ENCODE measurements at regions not wholly inside any gene's neighbourhood (a gene's known extent, or its start where the extent isn't known, plus 50 kb on each side); places are given as distances from the start of the nearest gene placed in this dataset.
"Not testable (repeated sequence)": the region's sequence is repeated elsewhere in the genome, so short reads cannot be mapped to it uniquely, and the experiment has no call there.

GRCh38 chr2:16227811-16228462 is 287.6 kb downstream of the MYCN start:
- DNase-seq: no peak

GRCh38 chr2:16226943-16227664 is 286.8 kb downstream of the MYCN start:
- DNase-seq: no peak

DNA sequence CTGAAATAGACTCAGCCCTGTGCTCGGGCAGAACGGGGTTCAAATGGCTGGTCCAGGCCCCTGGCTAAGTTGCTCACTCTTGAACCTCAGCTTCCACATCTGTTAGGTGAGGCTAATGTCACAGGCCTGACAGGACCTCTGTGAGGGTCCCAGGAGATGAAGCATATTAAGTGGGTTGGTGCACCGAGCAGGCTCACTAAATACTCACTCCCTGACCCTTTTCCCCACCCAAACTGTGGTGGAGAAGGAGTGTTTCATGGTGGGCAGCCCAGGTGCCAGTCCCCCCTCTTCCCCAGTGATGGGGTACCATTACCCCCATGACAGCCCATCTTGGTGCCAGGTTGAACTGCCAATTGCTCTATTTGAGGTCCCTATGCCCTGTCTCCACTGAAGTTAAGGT is 286.0 kb downstream of the MYCN start:
- DNase-seq: no peak

- no peak for DNase-seq
Observed at GRCh38 chr2:16225545-16225944, 285.2 kb downstream of the MYCN start.

DNA sequence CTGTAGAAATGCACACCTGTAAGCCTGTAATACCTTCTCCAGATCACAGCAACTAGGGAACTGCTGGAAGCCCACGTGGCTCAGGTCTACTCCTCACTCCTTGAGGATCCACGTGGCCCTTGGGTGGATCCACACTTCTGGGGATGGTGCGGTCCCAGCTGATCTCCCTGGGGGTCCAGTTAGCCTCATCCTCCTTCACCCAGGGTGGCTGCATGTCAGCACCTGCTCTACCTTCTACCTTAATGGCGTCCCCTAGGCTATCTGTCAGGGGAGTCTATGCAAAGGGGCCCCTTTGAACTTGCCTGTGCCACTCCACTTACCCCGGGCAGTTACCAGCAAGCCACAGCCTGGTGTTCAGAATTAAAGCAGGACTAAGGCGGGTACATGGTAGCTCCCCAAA is 284.7 kb downstream of the MYCN start:
- no peak for DNase-seq

- DNase-seq: peak; percentile 73
Observed at GRCh38 chr2:16224298-16225045, 284.1 kb downstream of the MYCN start.

DNA sequence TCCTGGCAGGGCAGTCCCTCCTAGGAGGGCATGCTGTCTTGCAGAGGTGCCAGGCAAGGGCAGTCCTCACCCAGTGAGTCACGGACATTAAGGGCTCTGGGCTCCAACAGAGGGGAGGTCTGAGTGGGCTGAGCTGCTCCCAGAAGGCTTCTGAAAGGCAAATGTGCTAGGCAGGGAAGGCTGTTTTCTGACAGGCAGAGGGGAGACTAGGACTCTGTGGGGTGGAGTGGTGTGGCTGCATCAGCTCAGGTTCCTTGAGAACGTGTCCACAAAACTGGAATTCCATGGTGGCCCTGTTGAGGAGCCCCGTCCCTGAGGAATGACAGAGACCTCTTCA is 283.5 kb downstream of the MYCN start:
- DNase-seq: no peak

- peak; percentile 79 for DNase-seq
Observed at GRCh38 chr2:16223161-16223840, 283.0 kb downstream of the MYCN start.

GRCh38 chr2:16222326-16222725 is 282.0 kb downstream of the MYCN start:
- DNase-seq: no peak

DNA sequence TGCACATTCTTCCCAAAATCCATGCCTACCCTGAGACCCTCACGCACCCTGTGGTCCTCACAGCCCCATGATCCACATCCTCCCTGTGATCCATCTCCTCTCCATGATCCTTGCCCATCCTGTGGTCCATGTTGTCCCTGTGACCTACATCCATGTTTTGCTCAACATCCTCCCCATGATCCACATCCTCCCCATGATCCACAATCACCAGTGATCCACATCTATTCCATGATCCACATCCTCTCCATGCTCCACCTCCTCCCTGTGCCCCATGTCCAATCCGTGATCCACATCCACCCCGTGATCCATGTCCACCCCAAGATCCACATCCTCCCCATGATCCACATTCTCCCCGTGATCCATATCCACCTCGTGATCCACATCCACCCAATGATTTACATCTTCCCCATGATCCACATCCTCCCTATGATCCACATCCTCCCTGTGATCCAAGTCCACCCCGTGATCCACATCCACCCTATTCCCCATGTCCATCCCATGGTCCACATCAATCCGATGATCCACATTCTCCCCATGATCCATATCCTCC is 281.2 kb downstream of the MYCN start:
- DNase-seq: no peak

DNA sequence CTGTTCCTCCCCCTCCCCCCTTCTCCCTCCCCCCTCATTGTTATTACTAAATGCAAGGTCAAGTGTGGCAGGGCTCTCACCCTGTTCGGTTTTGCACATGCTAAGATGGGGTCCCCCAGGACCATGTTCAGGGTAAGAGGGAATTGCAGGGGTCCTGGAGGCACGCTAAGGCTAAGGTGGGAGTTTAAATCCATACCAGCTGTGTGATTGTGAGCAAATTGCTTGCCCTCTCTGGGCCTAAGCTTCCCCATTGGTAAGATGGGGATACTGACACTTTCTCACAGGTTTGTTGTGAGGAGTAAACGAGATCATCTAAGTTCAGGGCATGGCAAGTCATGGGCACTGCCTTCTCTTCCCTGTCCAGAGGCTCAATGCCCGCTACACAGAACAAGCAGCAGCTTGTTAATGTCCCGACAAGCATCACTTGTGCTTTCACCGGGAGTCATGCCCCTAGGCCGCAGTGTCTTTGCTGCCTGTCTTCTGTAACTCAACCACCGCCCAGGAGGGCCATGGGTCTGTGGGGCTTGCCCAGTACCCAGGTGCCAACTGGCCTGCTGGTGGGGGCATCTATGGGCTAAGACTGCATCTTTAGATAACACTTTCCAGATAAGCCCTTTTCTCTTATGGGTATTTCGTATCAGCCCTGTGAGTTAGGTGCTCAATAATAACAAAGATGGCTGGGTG is 279.1 kb downstream of the MYCN start:
- DNase-seq: no peak

GRCh38 chr2:16218625-16219024 is 278.3 kb downstream of the MYCN start:
- peak; percentile 68 for DNase-seq

DNA sequence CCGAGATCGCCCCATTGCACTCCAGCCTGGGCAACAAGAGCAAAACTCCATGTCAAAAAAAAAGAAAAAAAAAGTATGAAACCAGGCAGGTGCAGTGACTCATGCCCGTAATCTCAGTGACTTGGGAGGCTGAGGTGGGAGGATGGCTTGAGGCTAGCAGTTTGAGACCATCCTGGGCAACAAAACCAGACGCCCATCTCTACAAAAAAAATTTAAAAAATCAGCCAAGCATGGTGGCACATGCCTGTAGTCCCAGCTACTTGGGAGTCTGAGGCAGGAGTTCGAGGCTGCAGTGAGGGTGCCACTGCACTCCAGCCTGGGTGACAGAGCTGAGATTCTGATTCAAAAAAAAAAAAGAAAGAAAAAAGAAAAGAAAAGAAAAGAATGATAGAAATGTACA is 277.8 kb downstream of the MYCN start:
- DNase-seq: no peak

- not testable (repeated sequence) for DNase-seq
Observed at GRCh38 chr2:16217741-16218140, 277.4 kb downstream of the MYCN start.

- DNase-seq: no peak
Observed at GRCh38 chr2:16217291-16217690, 276.9 kb downstream of the MYCN start.

DNA sequence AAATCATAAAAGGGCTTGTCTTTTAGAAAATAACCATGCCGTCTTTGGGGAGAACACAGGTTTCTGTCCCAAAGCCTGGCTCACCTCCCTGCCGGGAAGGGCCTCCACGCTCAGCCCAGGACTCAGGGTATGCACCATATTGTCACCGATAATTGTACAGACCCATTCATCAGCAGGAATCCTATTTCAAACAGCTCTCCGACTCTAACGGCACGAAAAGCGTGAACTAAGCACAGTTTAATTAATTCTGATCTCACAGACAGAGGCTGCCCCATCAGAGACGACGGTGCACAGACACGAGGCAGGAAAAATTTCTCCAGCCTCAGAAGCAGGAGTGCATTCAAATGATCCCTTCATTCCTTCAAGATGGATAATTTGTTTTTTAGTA is 276.2 kb downstream of the MYCN start:
- no peak for DNase-seq

GRCh38 chr2:16215902-16216557 is 275.7 kb downstream of the MYCN start:
- no peak for DNase-seq

DNA sequence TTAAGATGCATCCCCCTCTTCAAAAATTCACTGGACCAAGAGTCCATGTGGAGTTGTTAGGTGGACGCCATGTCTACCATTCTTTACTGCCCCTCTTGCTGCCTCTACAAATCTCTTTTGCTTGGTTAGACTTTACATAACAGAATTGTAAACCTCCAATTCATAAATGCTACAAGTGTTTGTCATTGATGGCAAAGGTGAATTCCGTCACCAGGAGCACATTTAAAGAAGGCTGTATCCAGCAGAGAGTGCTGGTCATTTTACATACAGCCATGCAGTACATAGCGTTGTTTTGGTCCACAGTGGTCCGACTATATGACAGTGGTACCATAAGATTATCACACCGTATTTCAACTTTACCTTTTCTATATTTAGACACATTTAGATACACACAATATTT is 274.5 kb downstream of the MYCN start:
- DNase-seq: no peak

GRCh38 chr2:16214391-16214790 is 274.0 kb downstream of the MYCN start:
- no peak for DNase-seq

- no peak for DNase-seq
Observed at GRCh38 chr2:16212321-16212720, 272.0 kb downstream of the MYCN start.

- no peak for DNase-seq
Observed at GRCh38 chr2:16211341-16211740, 271.0 kb downstream of the MYCN start.

DNA sequence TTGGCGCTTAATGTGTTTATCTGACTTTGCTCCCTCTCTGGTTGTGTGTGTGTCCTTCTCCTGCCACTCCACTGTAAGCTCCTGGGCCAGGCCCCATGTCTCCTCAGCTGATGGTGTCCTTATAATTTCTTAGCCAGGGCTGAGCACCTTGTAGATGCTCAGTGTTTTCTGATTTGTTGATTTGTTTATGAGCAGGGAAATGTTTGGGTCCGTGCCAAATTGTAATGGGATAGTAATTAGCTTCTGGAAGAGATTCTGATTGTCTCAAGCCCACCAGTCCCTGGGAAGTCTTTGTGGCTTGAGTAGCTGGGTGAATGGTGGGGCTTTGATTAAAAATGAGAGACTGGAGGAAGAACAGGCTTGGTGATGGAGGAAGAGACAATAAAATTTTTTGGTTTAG is 270.5 kb downstream of the MYCN start:
- DNase-seq: no peak
